HepG2 (cell line): ENCODE measurements at regions not wholly inside any gene's neighbourhood (a gene's known extent, or its start where the extent isn't known, plus 50 kb on each side); places are given as distances from the start of the nearest gene placed in this dataset.

Experiments used
- ATAC-seq: fragments of 200-7000 bp; cut with Tn5 transposase; 3 replicates; pipeline ENCODE4 v1.9.1; 2020; ENCODE audit warnings: mild to moderate bottlenecking, moderate library complexity
- BruUV-seq: library from RNA; stranded (reverse); fragments of 400-500 nt; replicated peaks from 2 replicates; lab custom pipeline; 2021; lab: Mats Ljungman, UMichigan
- CTCF ChIA-PET: fragments of 300-600 bp; formaldehyde crosslinking; extraction: SDS; loops from one replicate; lab custom pipeline; 2021; ENCODE audit warnings: low total read pairs, inconsistent platforms, low intra/inter-chr PET ratio; lab: Yijun Ruan, JAX
- POLR2A ChIA-PET: fragments of 350-600 bp; sonication (Branson Sonifier 250); formaldehyde crosslinking; loops from one replicate; lab custom pipeline; 2020; ENCODE audit warnings: antibody characterized with exemption, inconsistent platforms; lab: Yijun Ruan, JAX
- DNase-seq: peaks from one replicate; pipeline ENCODE4 v3.0.0-alpha.2; 2015; ENCODE audit warnings: low spot score
- FAIRE-seq: peaks from 3 replicates; lab custom pipeline; 2011; peaks lifted over from hg19 to GRCh38; lab: Jason Lieb, UNC
- H2AFZ ChIP-seq: one replicate; pipeline ENCODE4 v1.6.1; 2011; ENCODE audit warnings: low read length, inconsistent platforms
- H3K27ac ChIP-seq: fragments of 300-600 bp; 3 replicates; pipeline ENCODE4 v1.8.0; 2011; ENCODE audit warnings: mixed run types, mild to moderate bottlenecking, mixed read lengths, low read length, inconsistent platforms; ENCODE audit not compliant: insufficient read depth; ENCODE audit errors: extremely low read length
- H3K27me3 ChIP-seq, 2 experiments: fragments of 200-600 bp in 1 of 2; 2 replicates in 1 of 2; 3 replicates in 1 of 2; pipeline versions ENCODE4 v1.6.0 to v1.8.0; 2011; ENCODE audit warnings: low read length in 2 of 2, mild to moderate bottlenecking in 2 of 2, moderate library complexity in 2 of 2, inconsistent platforms in 1 of 2; ENCODE audit not compliant: insufficient read depth in 2 of 2, control insufficient read depth in 1 of 2
- H3K36me3 ChIP-seq, 2 experiments: fragments of 200-600 bp in 1 of 2; replicated peaks in 1 of 2; 2 replicates in 1 of 2; 3 replicates in 1 of 2; pipeline versions ENCODE4 v1.5.1 to v1.8.0; 2011; ENCODE audit warnings: low read length in 2 of 2, inconsistent platforms in 1 of 2; ENCODE audit not compliant: insufficient read depth in 2 of 2, control insufficient read depth in 1 of 2
- H3K4me1 ChIP-seq: 2 replicates; pipeline ENCODE4 v1.5.1; 2012; ENCODE audit warnings: low read length, inconsistent platforms; ENCODE audit not compliant: insufficient read depth
- H3K4me2 ChIP-seq: 2 replicates; pipeline ENCODE4 v1.6.0; 2011; ENCODE audit warnings: low read depth, low read length, inconsistent platforms
- H3K4me3 ChIP-seq, 3 experiments: fragments of 200-600 bp in 1 of 3; sonication (generic), shearing (Covaris generic) in 1 of 3; replicated peaks in 1 of 3; 2 replicates each; pipeline ENCODE4 v1.5.1; 2011 to 2016; ENCODE audit warnings: low read length in 3 of 3, inconsistent platforms in 2 of 3, low read depth in 2 of 3, mild to moderate bottlenecking in 2 of 3, control low read depth in 1 of 3, mixed read lengths in 1 of 3; ENCODE audit not compliant: insufficient read depth in 1 of 3
- H3K79me2 ChIP-seq: one replicate; pipeline ENCODE4 v1.6.1; 2011; ENCODE audit warnings: low read length, inconsistent platforms; ENCODE audit not compliant: insufficient read depth
- H3K9ac ChIP-seq: 2 replicates; pipeline ENCODE4 v1.6.0; 2011; ENCODE audit warnings: mild to moderate bottlenecking, low read depth, low read length, inconsistent platforms; ENCODE audit not compliant: insufficient read depth
- H3K9me3 ChIP-seq: 2 replicates; pipeline ENCODE4 v1.5.1; 2012; ENCODE audit warnings: mild to moderate bottlenecking, low read length
- H4K20me1 ChIP-seq: 2 replicates; pipeline ENCODE4 v1.6.0; 2011; ENCODE audit warnings: inconsistent platforms, mild to moderate bottlenecking, low read length, moderate library complexity; ENCODE audit not compliant: insufficient read depth
- HINFP ChIP-seq: sonication (generic); formaldehyde crosslinking; IDR thresholded peaks from 2 replicates; pipeline ENCODE4 v1.4.0; 2020; ENCODE audit warnings: low read depth, mild to moderate bottlenecking, missing genetic modification reagents
- PAXIP1 ChIP-seq: sonication (generic); formaldehyde crosslinking; conservative IDR thresholded peaks from 2 replicates; pipeline ENCODE4 v1.4.0; 2020; ENCODE audit warnings: mild to moderate bottlenecking, missing genetic modification reagents, moderate library complexity
- STAG1 ChIP-seq: sonication (generic); formaldehyde crosslinking; IDR thresholded peaks from 2 replicates; pipeline ENCODE4 v1.4.0; 2020; ENCODE audit warnings: missing genetic modification reagents
- ZNF142 ChIP-seq: sonication (generic); formaldehyde crosslinking; IDR thresholded peaks from 2 replicates; pipeline ENCODE4 v1.4.0; 2020; ENCODE audit warnings: missing genetic modification reagents
- ZSCAN12 ChIP-seq: sonication (generic); formaldehyde crosslinking; IDR thresholded peaks from 2 replicates; pipeline ENCODE4 v1.9.0; 2021; ENCODE audit warnings: mild to moderate bottlenecking, missing genetic modification reagents
- WGBS: methylation state at CpG from one replicate; pipeline ENCODE4 v1.1.6; 2017; ENCODE audit warnings: low lambda C conversion rate; 5-methylcytosine and 5-hydroxymethylcytosine counted together
- in situ Hi-C: cut with HindIII; loops from 2 replicates; pipeline ENCODE4 v1.10.0; 2017; ENCODE audit warnings: low pct_unique_long_range_greater_than_20kb; ENCODE audit not compliant: extremely low pct_ligation_motif_present
- intact Hi-C: fragments of 100-400 bp; cut with micrococcal nuclease; formaldehyde crosslinking; loops from one replicate; pipeline ENCODE4 v1.10.0; 2022; ENCODE audit not compliant: unreplicated experiment
- TF ChIP-seq, protein P1 (sequence below): sonication (generic); formaldehyde crosslinking; IDR thresholded peaks from 2 replicates; pipeline ENCODE4 v1.4.0; 2020; ENCODE audit warnings: mild to moderate bottlenecking, low read depth, missing genetic modification reagents
- TF ChIP-seq, protein P2 (sequence below): sonication (generic); formaldehyde crosslinking; IDR thresholded peaks from 2 replicates; pipeline ENCODE4 v1.8.1; 2023; ENCODE audit warnings: missing genetic modification reagents, mild to moderate bottlenecking, borderline replicate concordance
- TF ChIP-seq, protein P3 (sequence below): sonication (generic); formaldehyde crosslinking; IDR thresholded peaks from 2 replicates; pipeline ENCODE4 v1.5.0; 2020; ENCODE audit warnings: mild to moderate bottlenecking, missing genetic modification reagents, moderate library complexity

- 37% methylated on average over 8 of the region's 8 CpGs for WGBS
- intact Hi-C loops = loop anchor here (5.0 kb wide), 1 partner anchor 328 kb away; no protein-coding TSS in a partner anchor
- POLR2A ChIA-PET = no interaction called here
- BruUV-seq = no TSS peak
- H3K79me2 ChIP-seq = no peaks in the 10 kb centered on the region
- no peak overlapping the region for H3K27ac ChIP-seq
- H3K9me3 ChIP-seq = no peaks in the 10 kb centered on the region
- FAIRE-seq = no peak
- H3K9ac ChIP-seq = no peak overlapping the region
- no peaks in the 10 kb centered on the region for H3K27me3 ChIP-seq
- ATAC-seq = no peak
- in situ Hi-C loops = loop anchor here (10.0 to 25.0 kb wide), 2 partner anchors 145 to 858 kb away; no protein-coding TSS in a partner anchor
- no peak overlapping the region for H2AFZ ChIP-seq
- CTCF ChIA-PET = interaction anchor here (0.7 kb wide), 1 partner anchor 142 kb away, joined by 3 read pairs; no protein-coding TSS in a partner anchor
- peak; percentile 10 for DNase-seq
- H3K36me3 ChIP-seq = no peaks in the 10 kb centered on the region
- no peak overlapping the region for H3K4me2 ChIP-seq
- no peaks in the 10 kb centered on the region for H4K20me1 ChIP-seq
- H3K4me1 ChIP-seq = no peaks in the 10 kb centered on the region
- no peak overlapping the region for H3K4me3 ChIP-seq
- TF ChIP-seq, protein P1, sequence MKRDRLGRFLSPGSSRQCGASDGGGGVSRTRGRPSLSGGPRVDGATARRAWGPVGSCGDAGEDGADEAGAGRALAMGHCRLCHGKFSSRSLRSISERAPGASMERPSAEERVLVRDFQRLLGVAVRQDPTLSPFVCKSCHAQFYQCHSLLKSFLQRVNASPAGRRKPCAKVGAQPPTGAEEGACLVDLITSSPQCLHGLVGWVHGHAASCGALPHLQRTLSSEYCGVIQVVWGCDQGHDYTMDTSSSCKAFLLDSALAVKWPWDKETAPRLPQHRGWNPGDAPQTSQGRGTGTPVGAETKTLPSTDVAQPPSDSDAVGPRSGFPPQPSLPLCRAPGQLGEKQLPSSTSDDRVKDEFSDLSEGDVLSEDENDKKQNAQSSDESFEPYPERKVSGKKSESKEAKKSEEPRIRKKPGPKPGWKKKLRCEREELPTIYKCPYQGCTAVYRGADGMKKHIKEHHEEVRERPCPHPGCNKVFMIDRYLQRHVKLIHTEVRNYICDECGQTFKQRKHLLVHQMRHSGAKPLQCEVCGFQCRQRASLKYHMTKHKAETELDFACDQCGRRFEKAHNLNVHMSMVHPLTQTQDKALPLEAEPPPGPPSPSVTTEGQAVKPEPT (CRISPR knock-in tag) = no peak
- TF ChIP-seq ZSCAN12 (CRISPR knock-in tag) = no peak
- TF ChIP-seq, protein P2, sequence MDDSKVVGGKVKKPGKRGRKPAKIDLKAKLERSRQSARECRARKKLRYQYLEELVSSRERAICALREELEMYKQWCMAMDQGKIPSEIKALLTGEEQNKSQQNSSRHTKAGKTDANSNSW = no peak
- TF ChIP-seq, protein P3, sequence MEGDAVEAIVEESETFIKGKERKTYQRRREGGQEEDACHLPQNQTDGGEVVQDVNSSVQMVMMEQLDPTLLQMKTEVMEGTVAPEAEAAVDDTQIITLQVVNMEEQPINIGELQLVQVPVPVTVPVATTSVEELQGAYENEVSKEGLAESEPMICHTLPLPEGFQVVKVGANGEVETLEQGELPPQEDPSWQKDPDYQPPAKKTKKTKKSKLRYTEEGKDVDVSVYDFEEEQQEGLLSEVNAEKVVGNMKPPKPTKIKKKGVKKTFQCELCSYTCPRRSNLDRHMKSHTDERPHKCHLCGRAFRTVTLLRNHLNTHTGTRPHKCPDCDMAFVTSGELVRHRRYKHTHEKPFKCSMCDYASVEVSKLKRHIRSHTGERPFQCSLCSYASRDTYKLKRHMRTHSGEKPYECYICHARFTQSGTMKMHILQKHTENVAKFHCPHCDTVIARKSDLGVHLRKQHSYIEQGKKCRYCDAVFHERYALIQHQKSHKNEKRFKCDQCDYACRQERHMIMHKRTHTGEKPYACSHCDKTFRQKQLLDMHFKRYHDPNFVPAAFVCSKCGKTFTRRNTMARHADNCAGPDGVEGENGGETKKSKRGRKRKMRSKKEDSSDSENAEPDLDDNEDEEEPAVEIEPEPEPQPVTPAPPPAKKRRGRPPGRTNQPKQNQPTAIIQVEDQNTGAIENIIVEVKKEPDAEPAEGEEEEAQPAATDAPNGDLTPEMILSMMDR = peak; percentile 42
- no peak for TF ChIP-seq HINFP (CRISPR knock-in tag)
- TF ChIP-seq ZNF142 (CRISPR knock-in tag) = no peak
- TF ChIP-seq STAG1 (CRISPR knock-in tag) = peak; percentile 54
- no peak for TF ChIP-seq PAXIP1 (CRISPR knock-in tag)
Measured at GRCh38 chrY:12479382-12479781, 221.6 kb upstream of the USP9Y start.
